Gastroesophageal sphincter (tissue), 3 donors: ENCODE measurements at regions not wholly inside any gene's neighbourhood (a gene's known extent, or its start where the extent isn't known, plus 50 kb on each side); places are given as distances from the start of the nearest gene placed in this dataset.

Source experiments
- CTCF ChIP-seq, 4 experiments: fragments of 200-600 bp in 2 of 4; fragments of 450-650 bp in 2 of 4; sonication (generic) in 1 of 4; IDR thresholded peaks; one replicate each; pipeline ENCODE4 v1.5.1; 2017 to 2019; ENCODE audit warnings: antibody characterized with exemption in 4 of 4, mild to moderate bottlenecking in 2 of 4, moderate library complexity in 2 of 4
- EP300 ChIP-seq: sonication (generic); formaldehyde crosslinking; IDR thresholded peaks from one replicate; pipeline ENCODE4 v1.6.1; 2017; ENCODE audit warnings: antibody characterized with exemption, mild to moderate bottlenecking
- POLR2A ChIP-seq, 2 donors: fragments of 450-650 bp; IDR thresholded peaks; one replicate each; pipeline ENCODE4 v1.6.1; 2017; ENCODE audit warnings: antibody characterized with exemption in 2 of 2, mild to moderate bottlenecking in 2 of 2, moderate library complexity in 1 of 2
- POLR2AphosphoS5 ChIP-seq: sonication (generic); formaldehyde crosslinking; IDR thresholded peaks from one replicate; pipeline ENCODE4 v1.6.1; 2017; ENCODE audit warnings: antibody characterized with exemption

- TF ChIP-seq CTCF (IDR thresholded peaks at IDR 0.05), result no peak
- no peak for TF ChIP-seq POLR2A (IDR thresholded peaks at IDR 0.05)
- TF ChIP-seq POLR2AphosphoS5, result no peak
- TF ChIP-seq EP300, result no peak
Measured at GRCh38 chr2:871926-872680, 78.5 kb upstream of the SNTG2 start.
